GM21526 (cell line): ENCODE measurements at regions not wholly inside any gene's neighbourhood (a gene's known extent, or its start where the extent isn't known, plus 50 kb on each side); places are given as distances from the start of the nearest gene placed in this dataset.
"Not testable (repeated sequence)": the region's sequence is repeated elsewhere in the genome, so short reads cannot be mapped to it uniquely, and the experiment has no call there.

Experiments used
- ATAC-seq: cut with Tn5 transposase; IDR thresholded peaks from one replicate; pipeline ENCODE4 v1.9.1; 2021; ENCODE audit warnings: moderate library complexity; ENCODE audit not compliant: unreplicated experiment, low FRiP score

GRCh38 chr13:34381228-34381627, 560.8 kb upstream of the NBEA start:
- no peak for ATAC-seq

DNA sequence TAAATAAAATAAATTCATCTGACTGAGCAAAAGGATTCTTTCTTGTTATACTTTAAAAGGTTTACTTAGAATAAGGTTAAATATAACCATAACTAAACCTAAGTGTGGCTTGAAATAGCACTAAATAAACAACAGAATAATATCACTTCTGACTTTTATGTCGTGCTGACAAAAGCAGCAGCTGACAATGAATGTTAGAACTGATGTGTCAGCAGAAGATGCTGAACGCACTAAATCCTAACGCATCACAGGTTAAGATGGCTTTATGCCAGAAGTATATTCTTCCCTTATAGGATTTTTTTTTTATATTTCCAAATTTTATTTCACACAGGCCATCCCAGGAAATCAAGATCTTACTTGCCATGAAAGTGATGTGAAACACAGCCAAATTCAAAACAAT, 558.3 kb upstream of the NBEA start:
- no peak for ATAC-seq

DNA sequence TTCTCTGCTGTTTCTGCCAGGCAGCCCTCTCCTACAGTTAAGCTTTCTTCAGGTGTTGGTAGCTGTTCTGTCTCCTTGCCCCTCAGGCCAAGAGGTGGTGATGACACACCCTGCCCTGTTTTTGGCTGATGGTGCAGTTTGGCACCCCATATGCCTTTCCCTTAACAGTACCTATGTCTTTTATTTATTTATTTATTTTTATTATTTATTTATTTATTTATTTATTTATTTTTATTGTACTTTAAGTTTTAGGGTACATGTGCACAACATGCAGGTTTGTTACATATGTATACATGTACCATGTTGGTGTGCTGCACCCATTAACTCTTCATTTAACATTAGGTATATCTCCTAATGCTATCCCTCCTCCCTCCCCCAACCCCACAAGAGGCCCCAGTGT, 555.8 kb upstream of the NBEA start:
- not testable (repeated sequence) for ATAC-seq

DNA sequence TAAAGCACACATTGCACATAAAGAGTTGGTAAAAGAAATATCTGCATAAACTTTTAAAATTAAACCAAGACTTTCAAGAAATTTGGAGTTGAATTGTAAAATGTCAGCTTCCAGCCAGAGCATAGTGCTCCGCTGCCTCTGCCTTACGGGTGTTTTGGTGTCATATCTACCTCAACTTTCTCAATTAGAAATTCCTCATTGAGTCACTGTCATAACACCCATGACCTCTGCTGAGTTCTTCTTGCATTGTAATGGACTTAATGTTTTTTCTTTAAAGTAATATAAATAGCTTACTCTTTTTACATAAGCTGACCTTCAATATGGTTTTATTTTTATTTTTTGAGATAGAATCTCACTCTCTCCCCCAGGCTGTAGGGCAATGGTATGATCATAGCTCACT, 551.0 kb upstream of the NBEA start:
- ATAC-seq, result no peak

DNA sequence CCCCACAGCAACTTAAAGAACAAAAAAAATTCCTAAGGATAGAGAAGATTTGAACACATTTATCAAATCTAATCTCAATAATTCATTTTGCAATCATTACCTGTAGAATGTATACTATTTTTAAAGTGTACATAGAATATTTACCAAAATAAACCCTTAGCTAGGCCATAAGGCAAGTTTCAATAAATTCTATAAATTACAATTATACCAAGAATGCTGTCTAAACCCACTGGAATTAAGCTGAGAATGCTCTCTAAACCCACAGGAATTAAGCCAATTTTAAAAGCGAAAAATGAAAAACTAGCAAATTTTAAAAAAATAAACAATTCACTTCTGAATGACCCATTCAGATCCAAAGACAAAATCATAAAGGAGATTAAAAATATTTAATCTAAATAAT, 540.4 kb upstream of the NBEA start:
- no peak for ATAC-seq

DNA sequence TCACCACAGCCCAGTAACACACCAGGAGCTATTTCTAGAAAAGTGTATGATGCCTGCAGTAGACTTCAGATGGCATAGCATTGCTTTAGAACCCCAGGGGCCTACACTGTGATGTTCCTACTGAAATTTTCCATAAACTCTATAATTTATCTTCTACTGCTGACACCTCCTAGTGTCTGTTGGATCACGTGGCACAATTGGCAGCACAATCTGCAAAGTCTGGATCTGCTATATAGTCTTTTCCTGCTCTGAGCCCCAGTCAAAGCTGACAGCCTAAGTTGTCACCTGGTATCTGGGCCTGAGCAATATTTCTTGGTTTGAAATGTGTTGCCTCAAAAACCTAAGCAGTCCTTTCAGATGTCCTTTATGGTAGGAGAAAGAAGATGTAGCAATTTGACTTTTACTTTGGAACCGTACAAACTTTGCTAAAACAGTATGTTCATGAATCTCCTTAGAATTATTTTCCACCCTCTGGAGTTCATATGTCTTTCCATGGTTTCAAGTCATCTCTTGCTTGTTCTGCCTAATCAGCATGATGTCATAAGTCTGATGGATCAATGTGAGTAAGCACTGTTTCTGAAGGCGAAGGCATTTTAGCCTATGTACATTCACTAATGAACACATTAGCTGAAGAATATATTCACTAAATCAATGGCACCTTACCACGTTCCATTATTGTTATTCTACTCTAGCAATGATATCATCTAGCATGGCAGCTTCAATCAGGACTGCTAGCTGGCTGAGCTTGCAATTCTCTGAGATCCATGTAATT, 536.5 kb upstream of the NBEA start:
- ATAC-seq, result no peak

DNA sequence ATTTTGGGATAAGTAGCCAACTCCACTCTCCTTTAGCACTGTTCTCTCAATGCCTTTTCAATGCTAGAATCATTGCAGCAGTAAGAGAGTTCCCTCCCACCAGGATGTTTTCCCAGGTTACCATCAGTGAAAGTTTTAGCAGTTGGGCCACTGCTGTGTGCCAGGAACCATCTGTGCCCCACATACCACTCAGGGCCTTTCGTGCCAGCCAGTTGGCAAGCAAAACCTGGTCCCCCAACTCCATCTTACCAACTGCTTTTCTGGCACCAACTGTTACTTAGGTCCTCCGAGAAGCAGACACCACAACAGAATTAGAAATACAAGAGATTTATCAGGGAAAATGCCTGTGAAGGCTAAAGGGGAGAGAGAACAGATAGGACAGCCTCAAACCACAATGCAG, 533.4 kb upstream of the NBEA start:
- no peak for ATAC-seq

- no peak for ATAC-seq
Observed at GRCh38 chr13:34409496-34410182, 532.4 kb upstream of the NBEA start.

- ATAC-seq, result no peak
Observed at GRCh38 chr13:34410678-34411077, 531.4 kb upstream of the NBEA start.

- ATAC-seq, result no peak
Observed at GRCh38 chr13:34411177-34411576, 530.9 kb upstream of the NBEA start.

DNA sequence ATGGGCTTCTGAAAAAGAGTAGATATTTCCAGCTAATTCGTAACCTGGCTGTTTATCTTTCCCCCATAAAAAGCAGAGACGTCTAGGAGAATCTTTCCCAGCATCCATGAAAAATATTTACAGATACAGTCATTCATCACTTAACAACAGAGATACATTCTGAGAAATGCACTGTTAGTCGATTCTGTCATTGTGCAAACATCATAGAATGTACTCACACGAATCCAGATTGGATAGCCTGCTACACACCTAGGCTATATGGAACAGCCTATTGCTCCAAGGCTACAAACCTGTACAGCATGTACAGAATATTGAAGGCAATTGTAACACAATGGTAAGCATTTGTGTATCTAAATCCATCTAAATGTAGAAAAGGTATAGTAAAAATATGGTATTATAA, 530.2 kb upstream of the NBEA start:
- ATAC-seq, result no peak

DNA sequence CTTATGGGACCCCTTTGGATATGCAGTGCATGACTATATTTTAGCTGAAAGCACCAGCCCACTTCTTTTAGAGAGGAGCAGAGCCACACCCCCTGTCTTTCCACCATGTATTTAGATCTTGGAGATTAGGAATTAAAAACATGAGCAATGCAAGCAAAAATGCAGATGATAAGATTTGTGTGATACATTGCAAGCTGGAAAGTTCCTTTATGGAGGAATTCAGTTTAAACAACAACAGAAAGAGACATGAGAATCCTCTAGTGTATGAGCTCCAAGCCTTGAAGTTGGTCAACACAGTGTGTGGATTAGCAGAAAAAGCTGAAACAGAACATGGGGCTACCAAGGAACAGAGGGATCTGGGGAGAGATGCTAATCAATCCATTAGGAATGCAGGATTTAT, 529.8 kb upstream of the NBEA start:
- no peak for ATAC-seq

DNA sequence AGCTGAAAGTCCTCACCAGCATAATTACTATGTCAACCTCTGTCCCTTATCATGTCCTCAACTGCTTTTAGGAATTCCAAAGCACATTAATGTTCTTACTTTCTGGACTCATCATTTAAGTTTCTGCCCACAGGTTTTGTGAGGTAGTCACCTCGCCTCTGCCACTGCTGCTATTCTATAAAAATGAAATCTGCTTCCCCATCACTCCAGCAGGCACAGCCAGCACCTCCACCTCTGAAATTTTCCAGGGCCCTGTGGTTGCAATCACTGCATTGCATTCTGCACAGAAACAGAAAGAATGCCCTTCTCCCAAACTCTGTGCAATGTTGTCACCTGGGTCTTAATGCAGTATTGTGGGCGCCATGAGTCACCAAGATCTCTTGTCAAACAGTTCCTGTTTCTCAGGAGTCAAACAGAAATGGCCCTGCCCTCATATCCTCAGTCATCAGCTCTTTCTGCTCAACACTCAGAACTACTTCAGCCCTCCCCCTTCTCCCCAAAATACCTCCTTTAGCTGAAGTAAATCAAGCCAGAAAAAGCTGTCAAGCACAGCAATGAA, 529.2 kb upstream of the NBEA start:
- ATAC-seq, result no peak

- no peak for ATAC-seq
Observed at GRCh38 chr13:34413538-34414210, 528.4 kb upstream of the NBEA start.

GRCh38 chr13:34414616-34415015, 527.5 kb upstream of the NBEA start:
- ATAC-seq, result no peak

GRCh38 chr13:34416971-34417380, 525.1 kb upstream of the NBEA start:
- ATAC-seq, result no peak

GRCh38 chr13:34417896-34418295, 524.2 kb upstream of the NBEA start:
- ATAC-seq, result no peak

DNA sequence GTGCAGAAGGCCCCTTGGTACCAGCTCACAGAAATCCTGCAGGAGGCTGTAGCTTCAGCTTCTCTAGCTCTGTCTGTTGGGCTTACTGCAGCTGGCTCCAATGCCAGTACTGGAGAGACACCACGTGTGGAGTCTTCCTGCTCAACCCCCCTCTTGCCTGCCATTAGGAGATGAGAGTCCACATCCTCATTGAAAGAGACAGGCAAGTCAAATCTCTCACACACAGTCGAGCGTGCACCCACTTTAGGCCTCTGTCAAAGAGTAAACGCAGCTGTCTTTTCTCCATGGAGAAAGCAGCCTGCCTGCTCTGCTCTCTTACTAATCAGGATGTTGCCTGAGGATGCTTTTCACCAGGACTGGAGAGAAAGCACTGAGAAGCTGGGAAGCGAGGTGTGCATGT, 523.0 kb upstream of the NBEA start:
- no peak for ATAC-seq

DNA sequence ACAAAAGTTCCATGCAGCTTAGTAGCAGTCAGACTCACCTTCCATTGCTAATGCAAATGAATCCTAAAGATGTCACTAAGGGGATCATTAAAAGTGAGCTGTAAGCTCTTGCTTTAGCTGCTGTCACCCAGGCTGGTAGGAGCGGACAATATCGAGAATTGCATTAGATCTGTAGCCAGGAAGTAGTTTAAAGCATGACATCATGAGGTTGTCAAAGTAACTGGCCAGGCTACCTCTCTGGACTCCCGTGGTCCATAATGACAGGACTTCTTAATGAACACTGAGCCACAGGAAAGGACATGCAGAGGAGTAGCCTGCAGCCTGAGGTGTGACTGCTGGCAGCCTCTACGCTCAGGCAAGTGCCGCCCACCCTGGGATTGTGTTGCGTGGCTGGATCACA, 522.3 kb upstream of the NBEA start:
- no peak for ATAC-seq

GRCh38 chr13:34420702-34421346, 521.2 kb upstream of the NBEA start:
- no peak for ATAC-seq

GRCh38 chr13:34421347-34421719, 520.7 kb upstream of the NBEA start:
- ATAC-seq, result no peak
